HepG2 (cell line): ENCODE measurements at regions not wholly inside any gene's neighbourhood (a gene's known extent, or its start where the extent isn't known, plus 50 kb on each side); places are given as distances from the start of the nearest gene placed in this dataset.

ENCODE experiments used
- CERS6 ChIP-seq: sonication (generic); formaldehyde crosslinking; IDR thresholded peaks from 2 replicates; pipeline ENCODE4 v1.5.0; 2020; ENCODE audit warnings: missing genetic modification reagents
- ELF3 ChIP-seq: IDR thresholded peaks from 2 replicates; pipeline ENCODE4 v1.6.1; 2016; ENCODE audit warnings: missing genetic modification reagents, missing compliant biosample characterization
- FOXP1 ChIP-seq, 2 experiments: fragments of 450-650 bp in 1 of 2; IDR thresholded peaks; 2 replicates each; pipeline ENCODE4 v1.6.1; 2017 to 2018; ENCODE audit warnings: antibody characterized with exemption in 1 of 2
- HNRNPUL1 ChIP-seq: fragments of 200-400 bp; formaldehyde crosslinking; IDR thresholded peaks from 2 replicates; pipeline ENCODE4 v1.6.1; 2017; ENCODE audit warnings: low read depth, mild to moderate bottlenecking, low read length, moderate library complexity
- JUNB ChIP-seq: sonication (generic); formaldehyde crosslinking; IDR thresholded peaks from 2 replicates; pipeline ENCODE4 v1.8.0; 2022; ENCODE audit warnings: missing genetic modification reagents, mild to moderate bottlenecking, borderline replicate concordance
- KLF6 ChIP-seq: IDR thresholded peaks from 2 replicates; pipeline ENCODE4 v1.8.0; 2016; ENCODE audit warnings: missing biosample characterization, missing genetic modification reagents
- MBD4 ChIP-seq: IDR thresholded peaks from 2 replicates; pipeline ENCODE4 v1.6.1; 2012; ENCODE audit warnings: low read length, inconsistent platforms, borderline replicate concordance
- MIER3 ChIP-seq: IDR thresholded peaks from 2 replicates; pipeline ENCODE4 v1.6.1; 2016; ENCODE audit warnings: missing compliant biosample characterization, borderline replicate concordance
- PPARG ChIP-seq: conservative IDR thresholded peaks from 2 replicates; pipeline ENCODE4 v1.6.1; 2016; ENCODE audit warnings: missing biosample characterization, missing genetic modification reagents
- SAP130 ChIP-seq: IDR thresholded peaks from 2 replicates; pipeline ENCODE4 v1.6.1; 2016; ENCODE audit warnings: low read depth
- SMARCC2 ChIP-seq: fragments of 450-650 bp; IDR thresholded peaks from 2 replicates; pipeline ENCODE4 v1.6.1; 2017; ENCODE audit warnings: antibody characterized with exemption, mild to moderate bottlenecking
- SOX13 ChIP-seq, 3 experiments: fragments of 450-650 bp in 1 of 3; sonication (generic) in 1 of 3; formaldehyde crosslinking in 1 of 3; IDR thresholded peaks in 2 of 3; conservative IDR thresholded peaks in 1 of 3; 2 replicates each; pipeline versions ENCODE4 v1.5.0 to v1.6.1; 2016 to 2020; ENCODE audit warnings: antibody characterized with exemption in 1 of 3, mild to moderate bottlenecking in 1 of 3, missing compliant biosample characterization in 1 of 3, missing genetic modification reagents in 1 of 3, moderate library complexity in 1 of 3
- TARDBP ChIP-seq: sonication (generic); formaldehyde crosslinking; IDR thresholded peaks from 2 replicates; pipeline ENCODE4 v1.8.0; 2022; ENCODE audit warnings: mild to moderate bottlenecking, missing genetic modification reagents
- YEATS4 ChIP-seq: sonication (generic); formaldehyde crosslinking; IDR thresholded peaks from 2 replicates; pipeline ENCODE4 v1.4.0; 2020; ENCODE audit warnings: missing genetic modification reagents, borderline replicate concordance
- ZBTB25 ChIP-seq: IDR thresholded peaks from 2 replicates; pipeline ENCODE4 v1.6.1; 2018; ENCODE audit warnings: missing genetic modification reagents
- ZNF207 ChIP-seq: fragments of 450-650 bp; IDR thresholded peaks from 2 replicates; pipeline ENCODE4 v1.6.1; 2016; ENCODE audit warnings: antibody characterized with exemption, borderline replicate concordance
- TF ChIP-seq, protein P1 (sequence below): sonication (generic); formaldehyde crosslinking; IDR thresholded peaks from 2 replicates; pipeline ENCODE4 v1.8.1; 2022; ENCODE audit warnings: mild to moderate bottlenecking, missing genetic modification reagents
- TF ChIP-seq, protein P2 (sequence below): IDR thresholded peaks from 2 replicates; pipeline ENCODE4 v1.4.0; 2020; ENCODE audit warnings: mild to moderate bottlenecking, missing genetic modification reagents
- TF ChIP-seq, protein P3 (sequence below): sonication (generic); formaldehyde crosslinking; IDR thresholded peaks from 2 replicates; pipeline ENCODE4 v1.5.0; 2020; ENCODE audit warnings: missing genetic modification reagents
- TF ChIP-seq, protein P4 (sequence below): sonication (generic); formaldehyde crosslinking; IDR thresholded peaks from 2 replicates; pipeline ENCODE4 v1.4.0; 2020; ENCODE audit warnings: mild to moderate bottlenecking, missing genetic modification reagents

DNA sequence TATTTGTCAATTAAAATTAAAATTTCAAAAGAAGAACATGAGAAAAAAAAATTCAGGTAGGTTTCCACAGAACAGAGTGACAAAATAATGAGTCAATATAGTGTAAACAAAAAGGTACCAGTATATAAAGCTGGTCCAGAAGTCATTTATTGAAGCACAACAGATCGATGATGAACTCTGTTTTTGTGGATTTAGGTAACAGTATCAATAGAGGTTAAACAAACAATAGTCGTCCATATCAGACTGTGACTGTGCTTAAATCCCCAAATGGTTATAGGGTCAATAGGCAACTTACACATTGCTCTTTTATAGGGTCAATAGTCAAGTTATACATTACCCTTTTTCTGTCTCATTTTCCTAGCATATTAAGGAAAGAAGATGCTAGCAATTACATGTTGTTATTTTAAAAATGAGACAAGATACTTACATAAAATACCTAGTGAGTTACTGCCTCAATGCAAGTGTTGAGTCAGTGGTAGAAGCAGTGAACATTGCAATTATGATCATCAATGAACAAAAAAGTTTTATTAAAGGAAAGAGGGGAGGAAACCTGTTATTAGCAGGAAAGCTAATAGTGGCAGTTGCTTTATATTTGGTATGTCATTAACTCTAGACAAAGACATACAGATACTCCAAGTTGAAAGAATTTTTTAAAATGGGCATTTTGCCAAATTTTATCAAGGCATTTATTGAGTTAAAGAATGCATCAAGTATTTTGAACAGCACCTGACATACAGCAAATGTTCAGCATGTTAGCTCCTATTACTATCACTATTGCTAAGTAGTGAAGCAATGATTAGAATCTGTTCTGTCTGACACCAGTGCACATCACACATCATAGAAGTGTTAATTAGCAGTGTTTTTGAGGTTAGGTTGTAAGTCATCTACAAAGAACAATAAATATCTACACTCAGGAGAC, 102.9 kb downstream of the CCER1 start (continued):
- TF ChIP-seq SMARCC2, result peak; percentile 88
- peak; percentile 44 for TF ChIP-seq SAP130 (CRISPR knock-in tag)
- TF ChIP-seq, protein P1, sequence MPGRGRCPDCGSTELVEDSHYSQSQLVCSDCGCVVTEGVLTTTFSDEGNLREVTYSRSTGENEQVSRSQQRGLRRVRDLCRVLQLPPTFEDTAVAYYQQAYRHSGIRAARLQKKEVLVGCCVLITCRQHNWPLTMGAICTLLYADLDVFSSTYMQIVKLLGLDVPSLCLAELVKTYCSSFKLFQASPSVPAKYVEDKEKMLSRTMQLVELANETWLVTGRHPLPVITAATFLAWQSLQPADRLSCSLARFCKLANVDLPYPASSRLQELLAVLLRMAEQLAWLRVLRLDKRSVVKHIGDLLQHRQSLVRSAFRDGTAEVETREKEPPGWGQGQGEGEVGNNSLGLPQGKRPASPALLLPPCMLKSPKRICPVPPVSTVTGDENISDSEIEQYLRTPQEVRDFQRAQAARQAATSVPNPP (CRISPR knock-in tag), result peak; percentile 76; the same call in 1 of the 2 replicates
- 0 out of 2 replicates have a peak, but pooled peaks have one; percentile 14 for TF ChIP-seq SOX13 (IDR thresholded peaks at IDR 0.05)
- TF ChIP-seq SOX13 (CRISPR knock-in tag; conservative IDR thresholded peaks at IDR 0.05 in 1 of 2, IDR thresholded peaks at IDR 0.05 in 1 of 2), result peak in 1 of 2 experiments; percentile 89; a peak in 2 of 4 replicates
- peak; percentile 76; the same call in 1 of the 2 replicates for TF ChIP-seq ELF3
- TF ChIP-seq JUNB, result peak; percentile 57; the same call in 1 of the 2 replicates
- TF ChIP-seq MBD4, result peak; percentile 73; the same call in 1 of the 2 replicates
- TF ChIP-seq, protein P2, sequence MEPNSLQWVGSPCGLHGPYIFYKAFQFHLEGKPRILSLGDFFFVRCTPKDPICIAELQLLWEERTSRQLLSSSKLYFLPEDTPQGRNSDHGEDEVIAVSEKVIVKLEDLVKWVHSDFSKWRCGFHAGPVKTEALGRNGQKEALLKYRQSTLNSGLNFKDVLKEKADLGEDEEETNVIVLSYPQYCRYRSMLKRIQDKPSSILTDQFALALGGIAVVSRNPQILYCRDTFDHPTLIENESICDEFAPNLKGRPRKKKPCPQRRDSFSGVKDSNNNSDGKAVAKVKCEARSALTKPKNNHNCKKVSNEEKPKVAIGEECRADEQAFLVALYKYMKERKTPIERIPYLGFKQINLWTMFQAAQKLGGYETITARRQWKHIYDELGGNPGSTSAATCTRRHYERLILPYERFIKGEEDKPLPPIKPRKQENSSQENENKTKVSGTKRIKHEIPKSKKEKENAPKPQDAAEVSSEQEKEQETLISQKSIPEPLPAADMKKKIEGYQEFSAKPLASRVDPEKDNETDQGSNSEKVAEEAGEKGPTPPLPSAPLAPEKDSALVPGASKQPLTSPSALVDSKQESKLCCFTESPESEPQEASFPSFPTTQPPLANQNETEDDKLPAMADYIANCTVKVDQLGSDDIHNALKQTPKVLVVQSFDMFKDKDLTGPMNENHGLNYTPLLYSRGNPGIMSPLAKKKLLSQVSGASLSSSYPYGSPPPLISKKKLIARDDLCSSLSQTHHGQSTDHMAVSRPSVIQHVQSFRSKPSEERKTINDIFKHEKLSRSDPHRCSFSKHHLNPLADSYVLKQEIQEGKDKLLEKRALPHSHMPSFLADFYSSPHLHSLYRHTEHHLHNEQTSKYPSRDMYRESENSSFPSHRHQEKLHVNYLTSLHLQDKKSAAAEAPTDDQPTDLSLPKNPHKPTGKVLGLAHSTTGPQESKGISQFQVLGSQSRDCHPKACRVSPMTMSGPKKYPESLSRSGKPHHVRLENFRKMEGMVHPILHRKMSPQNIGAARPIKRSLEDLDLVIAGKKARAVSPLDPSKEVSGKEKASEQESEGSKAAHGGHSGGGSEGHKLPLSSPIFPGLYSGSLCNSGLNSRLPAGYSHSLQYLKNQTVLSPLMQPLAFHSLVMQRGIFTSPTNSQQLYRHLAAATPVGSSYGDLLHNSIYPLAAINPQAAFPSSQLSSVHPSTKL (CRISPR knock-in tag), result peak; percentile 97
- TF ChIP-seq, protein P3, sequence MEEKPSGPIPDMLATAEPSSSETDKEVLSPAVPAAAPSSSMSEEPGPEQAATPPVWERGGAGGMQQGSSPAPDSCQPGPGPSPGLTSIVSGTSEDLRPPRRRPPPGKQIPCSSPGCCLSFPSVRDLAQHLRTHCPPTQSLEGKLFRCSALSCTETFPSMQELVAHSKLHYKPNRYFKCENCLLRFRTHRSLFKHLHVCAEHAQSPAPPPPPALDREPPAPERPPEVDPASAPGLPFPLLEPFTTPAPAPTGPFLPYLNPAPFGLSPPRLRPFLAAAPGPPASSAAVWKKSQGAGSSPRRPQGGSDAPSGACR, result no peak; the same call in 1 of the 2 replicates
- TF ChIP-seq, protein P4, sequence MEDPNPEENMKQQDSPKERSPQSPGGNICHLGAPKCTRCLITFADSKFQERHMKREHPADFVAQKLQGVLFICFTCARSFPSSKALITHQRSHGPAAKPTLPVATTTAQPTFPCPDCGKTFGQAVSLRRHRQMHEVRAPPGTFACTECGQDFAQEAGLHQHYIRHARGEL (CRISPR knock-in tag), result no peak
- peak; percentile 69; the same call in 1 of the 2 replicates for TF ChIP-seq TARDBP (CRISPR knock-in tag)
- no peak for TF ChIP-seq ZNF207
- peak; percentile 38; the same call in 1 of the 2 replicates for TF ChIP-seq YEATS4 (CRISPR knock-in tag)
- no peak for TF ChIP-seq HNRNPUL1
- TF ChIP-seq PPARG (CRISPR knock-in tag), result peak; percentile 96
- TF ChIP-seq CERS6, result no peak
- TF ChIP-seq MIER3 (CRISPR knock-in tag), result peak; percentile 80; the same call in 1 of the 2 replicates
- TF ChIP-seq ZBTB25 (CRISPR knock-in tag), result 0 out of 2 replicates have a peak, but pooled peaks have one; percentile 63
- peak; percentile 96 for TF ChIP-seq FOXP1 (IDR thresholded peaks at IDR 0.05)
- TF ChIP-seq FOXP1 (CRISPR knock-in tag; IDR thresholded peaks at IDR 0.05), result peak; percentile 99
- peak; percentile 41; the same call in 1 of the 2 replicates for TF ChIP-seq KLF6
